ENCODE measurements at regions not wholly inside any gene's neighbourhood (a gene's known extent, or its start where the extent isn't known, plus 50 kb on each side); places are given as distances from the start of the nearest gene placed in this dataset.

GRCh38 chr3:8357859-8358258 is 143.8 kb upstream of the LMCD1 start:
- Histone ChIP-seq H2AFZ (ENCODE audit: low read depth, low read length) (no peak overlapping the region), H3K4me2 (ENCODE audit: insufficient read depth, low read length) (no peak overlapping the region), H3K36me3 (ENCODE audit: control insufficient read depth in 2 of 2, extremely low read depth in 1 of 2, insufficient read depth in 2 of 2, low read length in 2 of 2) (no peaks in the 10 kb centered on the region), H3K4me1 (ENCODE audit: control insufficient read depth, extremely low read depth, insufficient read depth, low read length) (no peaks in the 10 kb centered on the region), H3K9ac (replicated peaks; ENCODE audit: extremely low read depth, insufficient read depth, low read length) (no peak overlapping the region), H3K27me3 (ENCODE audit: control insufficient read depth in 2 of 2, insufficient read depth in 2 of 2, low read length in 2 of 2) (no peaks in the 10 kb centered on the region), H3K79me2 (ENCODE audit: control insufficient read depth, insufficient read depth, low read length) (no peaks in the 10 kb centered on the region), H3K9me3 (replicated peaks; ENCODE audit: control insufficient read depth, insufficient read depth, low read length) (no peaks in the 10 kb centered on the region), H3K27ac (ENCODE audit: insufficient read depth, low read depth, low read length) (no peak overlapping the region), H4K20me1 (replicated peaks; ENCODE audit: control insufficient read depth, extremely low read depth, insufficient read depth, low read length) (no peaks in the 10 kb centered on the region), H3K9me1 (replicated peaks; ENCODE audit: control insufficient read depth, extremely low read depth, insufficient read depth, low read length) (no peaks in the 10 kb centered on the region), H3K4me3 (replicated peaks in 1 of 3; ENCODE audit: insufficient read depth in 1 of 3, low read depth in 1 of 3, low read length in 3 of 3) (no peak overlapping the region)
- dilution Hi-C loops (cut with MboI; ENCODE audit: extremely low pct_ligation_motif_present, low sequenced_read_pairs) (no loop called here), intact Hi-C loops (cut with micrococcal nuclease) (no loop called here)
- ChIA-PET CTCF (no interaction called here), POLR2A (no interaction called here)
- DNase-seq (ENCODE audit: low read depth, low spot score) (no peak), FAIRE-seq (no peak)
- TF ChIP-seq EZH2 (IDR thresholded peaks at IDR 0.05; ENCODE audit: borderline replicate concordance, low read depth, low read length, severe bottlenecking) (no peak), GATA2 (IDR thresholded peaks at IDR 0.05; ENCODE audit: insufficient read depth, insufficient read length, low read depth, low read length) (no peak), JUN (IDR thresholded peaks at IDR 0.05; ENCODE audit: borderline replicate concordance, insufficient read depth, insufficient read length, low read depth) (no peak), POLR2A (IDR thresholded peaks at IDR 0.05; ENCODE audit: low read depth, low read length) (no peak), MAX (IDR thresholded peaks at IDR 0.05; ENCODE audit: insufficient read depth, insufficient read length) (no peak), POLR2AphosphoS5 (IDR thresholded peaks at IDR 0.05; ENCODE audit: insufficient read depth, low read depth, low read length) (no peak), CTCF (IDR thresholded peaks at IDR 0.05; ENCODE audit: extremely low read depth in 1 of 2, insufficient read depth in 1 of 2, low read depth in 1 of 2, low read length in 2 of 2) (no peak), FOS (IDR thresholded peaks at IDR 0.05; ENCODE audit: borderline replicate concordance, insufficient read depth, low read length) (no peak), MYC (IDR thresholded peaks at IDR 0.05; ENCODE audit: low read depth, low read length) (no peak)
- no TSS peak for BruUV-seq (replicated peaks)

Data from endothelial cell of umbilical vein (primary cell).